Hepatocyte (in vitro differentiated cells): ENCODE measurements at regions not wholly inside any gene's neighbourhood (a gene's known extent, or its start where the extent isn't known, plus 50 kb on each side); places are given as distances from the start of the nearest gene placed in this dataset.

ENCODE experiments used
- CTCF ChIP-seq: fragments of 200-600 bp; sonication (generic); IDR thresholded peaks from 2 replicates; pipeline ENCODE4 v1.5.1; 2016; ENCODE audit warnings: antibody characterized with exemption, mild to moderate bottlenecking; ENCODE audit not compliant: poor library complexity
- EZH2 ChIP-seq: fragments of 200-600 bp; sonication (generic); IDR thresholded peaks from 2 replicates; pipeline ENCODE4 v1.6.1; 2016; ENCODE audit warnings: antibody characterized with exemption, mild to moderate bottlenecking, borderline replicate concordance

DNA sequence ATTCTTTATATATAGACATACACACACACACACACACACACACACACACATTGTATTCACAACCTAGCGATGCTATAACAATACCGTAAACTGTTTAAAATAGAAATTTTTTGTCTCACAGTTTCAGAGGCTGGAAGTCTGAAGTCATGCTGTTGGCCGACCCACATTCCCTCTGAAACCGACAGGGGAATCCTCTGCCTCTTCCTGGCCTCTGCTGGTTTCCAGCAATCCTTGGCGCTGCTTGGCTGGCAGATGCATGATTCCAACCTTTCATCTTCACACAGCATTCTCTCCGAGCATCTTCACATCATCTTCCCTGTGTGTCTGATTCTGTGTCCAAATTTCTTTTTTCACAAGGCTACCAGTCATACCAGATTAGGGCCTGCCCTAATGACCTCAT lies 94.8 kb downstream of the CCDC71L start:
- no peak for TF ChIP-seq EZH2
- no peak for TF ChIP-seq CTCF
